IPS DF 4.7 (cell line): ENCODE measurements at regions not wholly inside any gene's neighbourhood (a gene's known extent, or its start where the extent isn't known, plus 50 kb on each side); places are given as distances from the start of the nearest gene placed in this dataset.

Experiments used
- DNase-seq: peaks from one replicate; pipeline ENCODE4 v3.0.0-alpha.2; 2013; ENCODE audit warnings: low spot score; ENCODE audit errors: extremely low read depth

GRCh38 chr5:4627929-4628328 lies 512.2 kb upstream of the ADAMTS16 start:
- no peak for DNase-seq

- no peak for DNase-seq
Measured at GRCh38 chr5:4628645-4629385, 511.3 kb upstream of the ADAMTS16 start.

GRCh38 chr5:4630031-4630430 lies 510.1 kb upstream of the ADAMTS16 start:
- DNase-seq = no peak

GRCh38 chr5:4634342-4634741 lies 505.8 kb upstream of the ADAMTS16 start:
- no peak for DNase-seq

GRCh38 chr5:4636378-4636777 lies 503.8 kb upstream of the ADAMTS16 start:
- DNase-seq = no peak

- DNase-seq = no peak
Measured at GRCh38 chr5:4639946-4640345, 500.2 kb upstream of the ADAMTS16 start.

- no peak for DNase-seq
Measured at GRCh38 chr5:4640795-4641194, 499.3 kb upstream of the ADAMTS16 start.

GRCh38 chr5:4642525-4642924 lies 497.6 kb upstream of the ADAMTS16 start:
- DNase-seq = no peak

- no peak for DNase-seq
Measured at GRCh38 chr5:4643190-4643589, 496.9 kb upstream of the ADAMTS16 start.

- DNase-seq = no peak
Measured at GRCh38 chr5:4643960-4644359, 496.2 kb upstream of the ADAMTS16 start.

- DNase-seq = no peak
Measured at GRCh38 chr5:4646715-4647375, 493.3 kb upstream of the ADAMTS16 start.

GRCh38 chr5:4647955-4648354 lies 492.2 kb upstream of the ADAMTS16 start:
- DNase-seq = no peak

- DNase-seq = no peak
Measured at GRCh38 chr5:4651806-4652565, 488.1 kb upstream of the ADAMTS16 start.

GRCh38 chr5:4653475-4653874 lies 486.7 kb upstream of the ADAMTS16 start:
- DNase-seq = no peak

GRCh38 chr5:4659851-4660250 lies 480.3 kb upstream of the ADAMTS16 start:
- no peak for DNase-seq

- no peak for DNase-seq
Measured at GRCh38 chr5:4661326-4661725, 478.8 kb upstream of the ADAMTS16 start.

GRCh38 chr5:4661836-4662235 lies 478.3 kb upstream of the ADAMTS16 start:
- DNase-seq = no peak

- DNase-seq = no peak
Measured at GRCh38 chr5:4662756-4663155, 477.4 kb upstream of the ADAMTS16 start.

- no peak for DNase-seq
Measured at GRCh38 chr5:4665911-4666310, 474.2 kb upstream of the ADAMTS16 start.

- no peak for DNase-seq
Measured at GRCh38 chr5:4674166-4674565, 466.0 kb upstream of the ADAMTS16 start.

GRCh38 chr5:4676934-4677333 lies 463.2 kb upstream of the ADAMTS16 start:
- no peak for DNase-seq

GRCh38 chr5:4684946-4685345 lies 455.2 kb upstream of the ADAMTS16 start:
- no peak for DNase-seq
